ENCODE measurements at regions not wholly inside any gene's neighbourhood (a gene's known extent, or its start where the extent isn't known, plus 50 kb on each side); places are given as distances from the start of the nearest gene placed in this dataset.

- no peak for TF ChIP-seq EGR1 (IDR thresholded peaks at IDR 0.05; ENCODE audit: low read depth in 2 of 2)
- WGBS = 86% methylated on average over 25 of the region's 25 CpGs
These were observed 165.0 kb downstream of the HEPH start for GRCh38 chrX:66328950-66329596.

GRCh38 chrX:66360894-66361293 lies 196.8 kb downstream of the HEPH start:
- Histone ChIP-seq H3K27ac (ENCODE audit: low read depth in 1 of 2, low read length in 2 of 2) (no peak overlapping the region), H3K36me3 (ENCODE audit: control insufficient read depth in 4 of 4, insufficient read depth in 3 of 4, low read depth in 1 of 4, low read length in 3 of 4) (no peaks in the 10 kb centered on the region), H3K4me1 (ENCODE audit: control insufficient read depth in 4 of 4, insufficient read depth in 4 of 4, low read length in 3 of 4) (no peaks in the 10 kb centered on the region), H3K4me3 (ENCODE audit: low read depth in 1 of 3, low read length in 3 of 3) (no peak overlapping the region), H3K27me3 (ENCODE audit: control insufficient read depth in 4 of 4, insufficient read depth in 4 of 4, low read length in 3 of 4) (peaks cover 0 to 6% (median 0%) of the 10 kb centered on the region in 4 donors), H3K9me3 (ENCODE audit: control insufficient read depth in 4 of 4, low read length in 3 of 4) (no peaks in the 10 kb centered on the region), H3K9ac (ENCODE audit: low read depth in 1 of 2, low read length in 2 of 2) (no peak overlapping the region)
- no peak for DNase-seq (ENCODE audit: low spot score)
- 63% methylated on average over 3 of the region's 3 CpGs for WGBS
- TF ChIP-seq RAD21 (IDR thresholded peaks at IDR 0.05) = no peak
- TF ChIP-seq ZBTB33 (IDR thresholded peaks at IDR 0.05) = no peak
- no peak for TF ChIP-seq HNF4G (IDR thresholded peaks at IDR 0.05)
- TF ChIP-seq FOXA1 (IDR thresholded peaks at IDR 0.05) = no peak
- TF ChIP-seq REST (IDR thresholded peaks at IDR 0.05) = no peak
- no peak for TF ChIP-seq MAX (IDR thresholded peaks at IDR 0.05)
- TF ChIP-seq HNF4A (conservative IDR thresholded peaks at IDR 0.05) = no peak
- no peak for TF ChIP-seq GABPA (IDR thresholded peaks at IDR 0.05 in 1 of 2, conservative IDR thresholded peaks at IDR 0.05 in 1 of 2)
- no peak for TF ChIP-seq NR2F2 (IDR thresholded peaks at IDR 0.05)
- no peak for TF ChIP-seq JUND (IDR thresholded peaks at IDR 0.05)
- TF ChIP-seq RXRA (IDR thresholded peaks at IDR 0.05) = no peak
- TF ChIP-seq TAF1 (conservative IDR thresholded peaks at IDR 0.05) = no peak
- no peak for TF ChIP-seq CTCF (IDR thresholded peaks at IDR 0.05; ENCODE audit: low read depth, low read length, missing input control)
- TF ChIP-seq FOXA2 (IDR thresholded peaks at IDR 0.05) = no peak
- no peak for TF ChIP-seq YY1 (IDR thresholded peaks at IDR 0.05)
- no peak for TF ChIP-seq SP1 (IDR thresholded peaks at IDR 0.05)
- no peak for TF ChIP-seq ATF3 (IDR thresholded peaks at IDR 0.05)
- no peak for TF ChIP-seq EGR1 (IDR thresholded peaks at IDR 0.05; ENCODE audit: low read depth in 2 of 2)

More at GRCh38 chrX:66328950-66329596, 165.0 kb downstream of the HEPH start:
- no peaks in the 10 kb centered on the region for H3K27me3 ChIP-seq (ENCODE audit: control insufficient read depth in 4 of 4, insufficient read depth in 4 of 4, low read length in 3 of 4)
- no peak overlapping the region for H3K4me3 ChIP-seq (ENCODE audit: low read depth in 1 of 3, low read length in 3 of 3)
- no peaks in the 10 kb centered on the region for H3K9me3 ChIP-seq (ENCODE audit: control insufficient read depth in 4 of 4, low read length in 3 of 4)
- no peak overlapping the region for H3K9ac ChIP-seq (ENCODE audit: low read depth in 1 of 2, low read length in 2 of 2)
- H3K4me1 ChIP-seq (ENCODE audit: control insufficient read depth in 4 of 4, insufficient read depth in 4 of 4, low read length in 3 of 4) = no peaks in the 10 kb centered on the region
- no peaks in the 10 kb centered on the region for H3K36me3 ChIP-seq (ENCODE audit: control insufficient read depth in 4 of 4, insufficient read depth in 3 of 4, low read depth in 1 of 4, low read length in 3 of 4)
- no peak for DNase-seq (ENCODE audit: low spot score)
- no peak overlapping the region for H3K27ac ChIP-seq (ENCODE audit: low read depth in 1 of 2, low read length in 2 of 2)

Data from liver (tissue), 8 donors.